Retinal pigment epithelial cell (primary cell): ENCODE measurements at regions not wholly inside any gene's neighbourhood (a gene's known extent, or its start where the extent isn't known, plus 50 kb on each side); places are given as distances from the start of the nearest gene placed in this dataset.
"Not testable (repeated sequence)": the region's sequence is repeated elsewhere in the genome, so short reads cannot be mapped to it uniquely, and the experiment has no call there.

Experiments
- DNase-seq: peaks from one replicate; pipeline ENCODE4 v3.0.0-alpha.2; 2010; ENCODE audit warnings: low read depth
- H3K4me3 ChIP-seq: 2 replicates; pipeline ENCODE4 v1.5.1; 2011; ENCODE audit warnings: mild to moderate bottlenecking, low read length, control low read depth, moderate library complexity
- TF ChIP-seq, protein P1 (sequence below): conservative IDR thresholded peaks from 2 replicates; pipeline ENCODE4 v1.5.1; 2011; ENCODE audit warnings: low read depth, low read length, control low read depth, inconsistent platforms

- H3K4me3 ChIP-seq, result no peak overlapping the region
- TF ChIP-seq, protein P1, sequence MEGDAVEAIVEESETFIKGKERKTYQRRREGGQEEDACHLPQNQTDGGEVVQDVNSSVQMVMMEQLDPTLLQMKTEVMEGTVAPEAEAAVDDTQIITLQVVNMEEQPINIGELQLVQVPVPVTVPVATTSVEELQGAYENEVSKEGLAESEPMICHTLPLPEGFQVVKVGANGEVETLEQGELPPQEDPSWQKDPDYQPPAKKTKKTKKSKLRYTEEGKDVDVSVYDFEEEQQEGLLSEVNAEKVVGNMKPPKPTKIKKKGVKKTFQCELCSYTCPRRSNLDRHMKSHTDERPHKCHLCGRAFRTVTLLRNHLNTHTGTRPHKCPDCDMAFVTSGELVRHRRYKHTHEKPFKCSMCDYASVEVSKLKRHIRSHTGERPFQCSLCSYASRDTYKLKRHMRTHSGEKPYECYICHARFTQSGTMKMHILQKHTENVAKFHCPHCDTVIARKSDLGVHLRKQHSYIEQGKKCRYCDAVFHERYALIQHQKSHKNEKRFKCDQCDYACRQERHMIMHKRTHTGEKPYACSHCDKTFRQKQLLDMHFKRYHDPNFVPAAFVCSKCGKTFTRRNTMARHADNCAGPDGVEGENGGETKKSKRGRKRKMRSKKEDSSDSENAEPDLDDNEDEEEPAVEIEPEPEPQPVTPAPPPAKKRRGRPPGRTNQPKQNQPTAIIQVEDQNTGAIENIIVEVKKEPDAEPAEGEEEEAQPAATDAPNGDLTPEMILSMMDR, result no peak
- no peak for DNase-seq
These were observed 1393.3 kb upstream of the ATXN8OS start for GRCh38 chr13:68714292-68714691.

GRCh38 chr13:68713394-68713793, 1394.2 kb upstream of the ATXN8OS start:
- TF ChIP-seq, protein P1, result no peak
- no peak for DNase-seq

DNA sequence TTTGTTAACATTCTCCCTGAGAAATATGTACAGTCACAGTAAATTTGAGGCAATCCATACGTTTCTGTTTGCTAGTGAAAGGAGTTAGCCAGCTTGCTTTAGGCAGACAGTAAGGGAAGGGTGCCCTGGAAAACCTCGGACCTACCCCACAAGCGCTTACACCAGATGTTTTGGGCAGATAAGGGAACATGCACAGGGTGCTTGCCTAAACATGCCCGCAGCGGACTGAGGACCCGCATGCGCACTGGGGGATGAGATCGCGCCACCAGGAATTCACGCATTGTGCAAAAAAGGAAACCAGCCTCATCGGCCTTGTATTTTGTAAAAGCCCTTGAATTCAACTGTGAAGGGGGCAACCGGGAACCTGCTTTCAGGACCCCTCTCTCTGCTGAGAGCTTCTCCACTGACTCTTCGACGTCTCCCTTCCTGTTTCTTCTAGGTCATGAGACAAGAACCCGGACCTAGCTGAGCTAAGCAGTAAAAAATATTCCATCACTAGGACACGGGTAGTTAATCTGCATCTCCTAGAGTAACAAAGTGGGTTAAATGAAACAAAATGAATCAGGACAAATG, 1399.2 kb upstream of the ATXN8OS start:
- TF ChIP-seq, protein P1, result no peak
- no peak for DNase-seq
- no peak overlapping the region for H3K4me3 ChIP-seq

More at GRCh38 chr13:68713394-68713793, 1394.2 kb upstream of the ATXN8OS start:
- H3K4me3 ChIP-seq, result no peak overlapping the region

- not testable (repeated sequence) for H3K4me3 ChIP-seq, DNase-seq
These were observed 1401.6 kb upstream of the ATXN8OS start for GRCh38 chr13:68706044-68706443.

DNA sequence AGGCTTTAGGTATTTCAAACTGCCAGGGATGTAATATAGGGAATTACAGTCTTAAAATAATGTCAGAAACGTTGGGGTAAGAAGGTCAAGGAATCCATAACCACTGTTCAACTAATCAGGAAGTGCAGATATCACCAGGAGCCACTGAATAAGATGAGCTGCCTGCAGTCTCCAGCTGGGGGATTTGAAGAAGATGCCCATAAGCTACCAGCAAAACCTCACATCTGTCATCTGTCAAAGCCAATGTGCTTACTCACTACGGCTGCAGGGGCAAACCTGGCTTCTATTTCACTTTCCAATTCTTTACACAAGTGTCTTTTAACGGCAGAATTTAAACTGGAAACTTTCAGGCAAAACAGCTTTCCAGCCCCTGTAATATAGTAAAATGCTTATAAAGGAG, 1410.1 kb upstream of the ATXN8OS start:
- H3K4me3 ChIP-seq, result no peak overlapping the region
- TF ChIP-seq, protein P1, result no peak
- no peak for DNase-seq

DNA sequence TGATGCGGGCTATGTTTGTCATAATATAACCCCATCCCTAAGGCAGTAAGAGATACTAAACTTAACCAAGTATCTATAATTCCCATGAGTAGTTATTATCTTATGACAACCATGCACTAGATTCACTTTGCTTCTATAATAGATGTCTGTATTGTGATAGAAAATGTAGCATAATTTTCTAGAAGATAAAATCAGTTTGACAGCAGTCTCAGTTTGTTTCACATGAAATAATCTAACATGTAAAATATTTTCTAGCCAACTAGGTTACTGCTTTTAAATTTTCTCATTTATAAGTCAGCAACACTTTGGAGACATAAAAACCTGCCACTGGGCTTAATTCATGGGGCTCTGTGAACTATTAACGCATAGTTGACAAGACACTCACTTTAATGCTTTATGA, 1410.7 kb upstream of the ATXN8OS start:
- no peak overlapping the region for H3K4me3 ChIP-seq
- TF ChIP-seq, protein P1, result no peak
- no peak for DNase-seq

DNA sequence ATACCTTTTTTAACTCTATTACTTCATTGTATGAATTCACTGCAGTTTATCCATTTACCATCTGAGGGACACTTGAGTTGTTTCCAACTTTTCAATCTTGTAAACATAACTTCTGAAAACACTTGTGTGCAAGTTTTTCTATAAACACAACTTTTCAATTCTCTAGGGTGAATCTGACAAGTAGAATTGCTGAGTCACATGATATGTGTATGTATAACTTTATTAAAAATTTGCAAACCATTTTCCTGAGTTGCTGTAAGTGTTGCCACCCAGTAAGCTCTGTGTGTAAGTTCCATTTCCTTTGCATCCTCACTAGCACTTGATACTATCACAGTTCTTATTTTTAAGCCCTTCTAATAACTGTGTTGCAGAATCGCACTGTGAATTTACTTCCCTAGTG, 1415.6 kb upstream of the ATXN8OS start:
- H3K4me3 ChIP-seq, result no peak overlapping the region
- TF ChIP-seq, protein P1, result no peak
- DNase-seq, result no peak
